GM18907 (cell line): ENCODE measurements at regions not wholly inside any gene's neighbourhood (a gene's known extent, or its start where the extent isn't known, plus 50 kb on each side); places are given as distances from the start of the nearest gene placed in this dataset.

Experiments used
- ATAC-seq: cut with Tn5 transposase; IDR thresholded peaks from one replicate; pipeline ENCODE4 v1.9.1; 2021; ENCODE audit warnings: mild to moderate bottlenecking, moderate library complexity; ENCODE audit not compliant: unreplicated experiment

GRCh38 chr2:41621095-41621494 lies 426.7 kb upstream of the PKDCC start:
- ATAC-seq: no peak

GRCh38 chr2:41621563-41621962 lies 426.3 kb upstream of the PKDCC start:
- no peak for ATAC-seq

- no peak for ATAC-seq
Measured at GRCh38 chr2:41622301-41622700, 425.5 kb upstream of the PKDCC start.

GRCh38 chr2:41626936-41627335 lies 420.9 kb upstream of the PKDCC start:
- ATAC-seq: no peak

- ATAC-seq: no peak
Measured at GRCh38 chr2:41634686-41635085, 413.1 kb upstream of the PKDCC start.

- ATAC-seq: no peak
Measured at GRCh38 chr2:41644936-41645335, 402.9 kb upstream of the PKDCC start.

- ATAC-seq: no peak
Measured at GRCh38 chr2:41647468-41648050, 400.3 kb upstream of the PKDCC start.

- ATAC-seq: no peak
Measured at GRCh38 chr2:41657226-41657625, 390.6 kb upstream of the PKDCC start.

- ATAC-seq: no peak
Measured at GRCh38 chr2:41659758-41660157, 388.1 kb upstream of the PKDCC start.

- no peak for ATAC-seq
Measured at GRCh38 chr2:41662461-41662860, 385.4 kb upstream of the PKDCC start.

- ATAC-seq: no peak
Measured at GRCh38 chr2:41663056-41663455, 384.8 kb upstream of the PKDCC start.

- ATAC-seq: no peak
Measured at GRCh38 chr2:41668529-41668928, 379.3 kb upstream of the PKDCC start.

GRCh38 chr2:41678639-41679038 lies 369.2 kb upstream of the PKDCC start:
- no peak for ATAC-seq

GRCh38 chr2:41686156-41686555 lies 361.7 kb upstream of the PKDCC start:
- ATAC-seq: no peak

GRCh38 chr2:41691561-41691960 lies 356.3 kb upstream of the PKDCC start:
- ATAC-seq: no peak

GRCh38 chr2:41694536-41695049 lies 353.2 kb upstream of the PKDCC start:
- ATAC-seq: no peak

GRCh38 chr2:41695198-41696113 lies 352.4 kb upstream of the PKDCC start:
- ATAC-seq: no peak

GRCh38 chr2:41697389-41697788 lies 350.4 kb upstream of the PKDCC start:
- no peak for ATAC-seq

GRCh38 chr2:41698678-41699422 lies 349.0 kb upstream of the PKDCC start:
- ATAC-seq: no peak

- ATAC-seq: no peak
Measured at GRCh38 chr2:41701231-41701630, 346.6 kb upstream of the PKDCC start.

GRCh38 chr2:41703123-41703522 lies 344.7 kb upstream of the PKDCC start:
- no peak for ATAC-seq
